Gastrocnemius medialis (tissue), 4 donors: ENCODE measurements at regions not wholly inside any gene's neighbourhood (a gene's known extent, or its start where the extent isn't known, plus 50 kb on each side); places are given as distances from the start of the nearest gene placed in this dataset.

Experiments
- ATAC-seq, 2 donors: fragments of 150-250 bp; one replicate each; pipeline ENCODE4 v1.9.1; 2016
- DNase-seq, 2 donors: peaks; one replicate each; pipeline ENCODE4 v3.0.0-alpha.2; 2019
- H3K27ac ChIP-seq, 4 donors: fragments of 200-600 bp; sonication (generic); 1 replicate in 1 of 4; 2 replicates in 3 of 4; pipeline ENCODE4 v1.5.1; 2016 to 2018; ENCODE audit warnings: mild to moderate bottlenecking in 2 of 4, moderate library complexity in 1 of 4
- H3K27me3 ChIP-seq, 3 donors: fragments of 200-600 bp; sonication (generic) in 2 of 3; 1 replicate in 1 of 3; 2 replicates in 2 of 3; pipeline versions ENCODE4 v1.5.1 to v1.6.0; 2016 to 2019; ENCODE audit warnings: mild to moderate bottlenecking in 1 of 3, moderate library complexity in 1 of 3
- H3K36me3 ChIP-seq, 2 donors: fragments of 200-600 bp; sonication (generic) in 1 of 2; one replicate each; pipeline ENCODE4 v1.5.1; 2017 to 2018
- H3K4me1 ChIP-seq, 2 donors: fragments of 200-600 bp; sonication (generic) in 1 of 2; one replicate each; pipeline ENCODE4 v1.5.1; 2016 to 2017; ENCODE audit warnings: mild to moderate bottlenecking in 2 of 2
- H3K4me3 ChIP-seq, 4 donors: fragments of 200-600 bp; sonication (generic) in 3 of 4; 1 replicate in 1 of 4; 2 replicates in 3 of 4; pipeline ENCODE4 v1.5.1; 2016 to 2019; ENCODE audit warnings: mild to moderate bottlenecking in 2 of 4
- H3K9me3 ChIP-seq, 3 donors: fragments of 200-600 bp; sonication (generic) in 2 of 3; 1 replicate in 1 of 3; 2 replicates in 2 of 3; pipeline ENCODE4 v1.5.1; 2016 to 2019
- POLR2A ChIP-seq, 2 donors: fragments of 450-650 bp; IDR thresholded peaks; one replicate each; pipeline ENCODE4 v1.6.1; 2017; ENCODE audit warnings: antibody characterized with exemption in 2 of 2, mild to moderate bottlenecking in 2 of 2, moderate library complexity in 2 of 2
- in situ Hi-C, 4 donors: fragments of 200-750 bp; cut with MboI; loops; one replicate each; pipeline versions ENCODE4 v1.15.0 to v1.8.0; 2017; ENCODE audit warnings: low sequenced_read_pairs in 4 of 4
- intact Hi-C: fragments of 100-400 bp; cut with DNase I; formaldehyde crosslinking; loops from one replicate; pipeline ENCODE4 v1.15.1; 2023; ENCODE audit warnings: low total_unique reads
- TF ChIP-seq, protein P1 (sequence below), 5 experiments: fragments of 450-650 bp in 3 of 5; fragments of 200-600 bp in 2 of 5; sonication (generic) in 2 of 5; IDR thresholded peaks in 4 of 5; conservative IDR thresholded peaks in 1 of 5; 1 replicate in 4 of 5; 2 replicates in 1 of 5; pipeline ENCODE4 v1.5.1; 2016 to 2019; ENCODE audit warnings: antibody characterized with exemption in 5 of 5, mild to moderate bottlenecking in 3 of 5, moderate library complexity in 3 of 5

DNA sequence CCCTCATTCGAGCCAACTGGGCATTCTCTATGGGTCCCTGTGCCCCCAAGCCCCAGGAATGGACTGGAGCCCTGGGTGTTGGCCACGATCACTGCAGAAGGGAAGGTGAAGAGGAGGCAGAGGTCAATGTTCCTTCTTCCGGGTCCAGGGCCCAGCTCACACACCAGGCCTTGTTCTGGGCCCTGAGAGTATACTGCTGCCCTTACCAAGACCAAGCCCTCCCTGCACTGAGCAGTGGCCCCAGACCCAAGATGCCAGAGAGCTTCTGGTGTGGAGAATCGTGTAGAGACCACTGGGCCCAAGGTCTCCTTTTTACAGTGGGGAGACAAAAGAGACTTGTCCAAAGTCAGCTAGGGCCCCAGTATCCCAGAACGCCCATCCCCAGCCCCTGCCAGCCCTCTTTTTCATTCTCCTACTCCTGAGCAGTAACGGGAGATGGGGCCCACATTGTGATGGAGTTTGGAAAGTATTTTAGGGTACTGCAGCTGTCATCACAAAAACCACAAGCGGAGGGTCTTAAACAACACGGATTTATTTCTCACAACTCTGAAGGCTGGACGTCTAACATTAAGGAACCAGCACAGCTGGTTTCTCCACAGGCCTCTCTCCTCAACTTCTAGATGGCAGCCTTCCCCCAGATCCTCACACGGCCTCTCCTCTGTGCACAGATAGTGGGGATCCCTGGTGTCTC is 79.4 kb downstream of the PDGFA start:
- DNase-seq (no peak), ATAC-seq (no peak)
- TF ChIP-seq POLR2A (IDR thresholded peaks at IDR 0.05) = no peak
- TF ChIP-seq, protein P1, sequence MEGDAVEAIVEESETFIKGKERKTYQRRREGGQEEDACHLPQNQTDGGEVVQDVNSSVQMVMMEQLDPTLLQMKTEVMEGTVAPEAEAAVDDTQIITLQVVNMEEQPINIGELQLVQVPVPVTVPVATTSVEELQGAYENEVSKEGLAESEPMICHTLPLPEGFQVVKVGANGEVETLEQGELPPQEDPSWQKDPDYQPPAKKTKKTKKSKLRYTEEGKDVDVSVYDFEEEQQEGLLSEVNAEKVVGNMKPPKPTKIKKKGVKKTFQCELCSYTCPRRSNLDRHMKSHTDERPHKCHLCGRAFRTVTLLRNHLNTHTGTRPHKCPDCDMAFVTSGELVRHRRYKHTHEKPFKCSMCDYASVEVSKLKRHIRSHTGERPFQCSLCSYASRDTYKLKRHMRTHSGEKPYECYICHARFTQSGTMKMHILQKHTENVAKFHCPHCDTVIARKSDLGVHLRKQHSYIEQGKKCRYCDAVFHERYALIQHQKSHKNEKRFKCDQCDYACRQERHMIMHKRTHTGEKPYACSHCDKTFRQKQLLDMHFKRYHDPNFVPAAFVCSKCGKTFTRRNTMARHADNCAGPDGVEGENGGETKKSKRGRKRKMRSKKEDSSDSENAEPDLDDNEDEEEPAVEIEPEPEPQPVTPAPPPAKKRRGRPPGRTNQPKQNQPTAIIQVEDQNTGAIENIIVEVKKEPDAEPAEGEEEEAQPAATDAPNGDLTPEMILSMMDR (IDR thresholded peaks at IDR 0.05 in 4 of 5, conservative IDR thresholded peaks at IDR 0.05 in 1 of 5) = no peak
- H3K27ac ChIP-seq = no peak overlapping the region
- H3K9me3 ChIP-seq = no peaks in the 10 kb centered on the region
- H3K27me3 ChIP-seq = no peaks in the 10 kb centered on the region
- H3K36me3 ChIP-seq = no peaks in the 10 kb centered on the region
- intact Hi-C loops (loop anchor here (2.0 to 5.0 kb wide), 2 partner anchors 97 to 162 kb away; no protein-coding TSS in a partner anchor), in situ Hi-C loops (no loop called here)
- no peak overlapping the region for H3K4me3 ChIP-seq
- peaks cover 19 to 28% of the 10 kb centered on the region in 2 donors for H3K4me1 ChIP-seq

DNA sequence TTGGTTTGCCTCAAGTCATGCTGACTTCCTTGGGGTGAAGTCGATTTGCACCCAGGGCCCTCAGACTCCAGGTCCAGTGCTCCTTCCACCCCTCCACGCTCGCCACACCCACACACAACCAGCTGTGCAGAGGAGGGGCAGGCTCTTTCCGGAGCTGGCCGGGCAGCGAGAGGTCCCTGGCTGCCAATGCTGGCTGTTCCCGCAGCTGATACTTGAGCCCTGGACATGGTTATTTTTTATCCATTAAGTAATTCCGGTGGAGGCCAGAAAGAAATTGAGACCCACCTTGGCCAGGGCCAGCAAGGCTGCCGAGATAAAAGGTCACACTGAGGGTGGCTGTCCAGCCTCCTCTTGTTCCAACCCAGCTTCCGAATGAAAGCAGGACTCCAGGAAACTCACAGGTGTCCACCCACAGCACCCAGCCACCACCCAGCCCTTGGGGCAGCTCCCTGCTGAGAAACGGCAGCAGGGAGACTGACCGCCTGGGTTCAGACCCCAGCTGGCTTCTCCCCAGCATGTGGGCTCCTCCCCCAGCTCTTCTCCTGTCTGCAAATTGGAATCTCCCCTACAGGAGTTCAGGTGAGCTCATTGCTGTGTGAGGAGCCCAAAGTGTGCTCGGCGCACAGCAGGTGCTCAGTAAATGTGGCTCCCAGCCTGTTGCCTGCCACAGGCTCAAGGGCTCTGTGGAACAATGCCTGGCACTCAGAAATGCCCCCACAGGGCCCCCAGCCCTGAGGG is 77.8 kb downstream of the PDGFA start:
- intact Hi-C loops = loop anchor here (1.0 to 5.0 kb wide), 4 partner anchors 27 to 160 kb away; no protein-coding TSS in a partner anchor
- no peak for TF ChIP-seq POLR2A (IDR thresholded peaks at IDR 0.05)
- TF ChIP-seq, protein P1 (IDR thresholded peaks at IDR 0.05 in 4 of 5, conservative IDR thresholded peaks at IDR 0.05 in 1 of 5) = no peak
- Histone ChIP-seq H3K4me1 (peaks cover 19 to 28% of the 10 kb centered on the region in 2 donors), H3K4me3 (no peak overlapping the region), H3K36me3 (no peaks in the 10 kb centered on the region), H3K9me3 (no peaks in the 10 kb centered on the region), H3K27ac (peak overlapping the region; percentile 14 to 62 (median 50)), H3K27me3 (no peaks in the 10 kb centered on the region)
- in situ Hi-C loops = no loop called here
- peak; percentile 73 to 89 for DNase-seq
- peak; percentile 98 for ATAC-seq

DNA sequence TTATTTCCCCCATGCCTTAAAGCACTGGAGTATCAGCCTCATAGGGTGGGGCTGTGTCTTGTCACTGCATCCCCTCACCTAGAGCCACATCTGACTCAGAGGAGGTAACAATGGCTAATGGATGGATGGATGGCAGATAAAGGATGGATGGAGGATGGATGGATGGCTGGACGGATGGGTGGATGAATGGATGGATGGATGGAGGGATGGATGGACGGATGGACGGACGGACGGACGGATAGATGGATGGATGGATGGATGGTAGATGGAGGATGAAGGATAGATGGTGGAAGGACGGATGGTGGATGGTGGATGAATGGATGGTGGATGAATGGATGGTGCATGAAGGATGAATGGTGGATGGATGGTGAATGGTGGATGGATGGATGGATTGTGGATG is 77.2 kb downstream of the PDGFA start:
- intact Hi-C loops (loop anchor here (2.0 to 5.0 kb wide), 2 partner anchors 26 to 160 kb away; no protein-coding TSS in a partner anchor), in situ Hi-C loops (no loop called here)
- Histone ChIP-seq H3K9me3 (no peaks in the 10 kb centered on the region), H3K4me3 (no peak overlapping the region), H3K36me3 (no peaks in the 10 kb centered on the region), H3K27ac (peak overlapping the region in 2 of 4 donors; percentile 14 to 61), H3K27me3 (no peaks in the 10 kb centered on the region), H3K4me1 (peaks cover 19 to 28% of the 10 kb centered on the region in 2 donors)
- no peak for ATAC-seq
- no peak for TF ChIP-seq POLR2A (IDR thresholded peaks at IDR 0.05)
- TF ChIP-seq, protein P1 (IDR thresholded peaks at IDR 0.05 in 4 of 5, conservative IDR thresholded peaks at IDR 0.05 in 1 of 5) = no peak
- no peak for DNase-seq

DNA sequence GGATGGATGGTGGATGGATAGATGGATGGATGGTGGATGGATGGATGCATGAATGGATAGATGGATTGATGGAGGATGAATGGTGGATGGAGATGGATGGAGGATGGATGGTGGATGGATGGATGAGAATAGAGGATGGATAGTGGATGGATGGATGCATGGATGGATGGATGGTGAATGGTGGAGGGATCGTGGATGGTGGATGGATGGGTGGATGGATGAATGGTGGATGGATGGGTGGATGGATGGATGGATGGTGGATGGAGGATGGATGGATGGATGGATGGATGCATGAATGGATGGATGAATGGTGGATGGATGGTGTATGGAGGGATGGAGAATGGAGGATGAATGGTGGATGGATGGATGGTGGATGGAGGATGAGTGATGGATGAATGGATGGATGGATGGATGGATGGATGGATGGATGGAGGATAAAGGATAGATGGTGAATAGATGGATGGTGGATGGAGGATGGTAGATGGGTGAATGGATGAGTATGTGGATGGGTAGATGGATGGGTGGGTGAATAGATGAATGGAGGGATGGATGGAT is 76.3 kb downstream of the PDGFA start:
- in situ Hi-C loops = no loop called here
- no peak overlapping the region for H3K4me3 ChIP-seq
- TF ChIP-seq, protein P1 (IDR thresholded peaks at IDR 0.05 in 4 of 5, conservative IDR thresholded peaks at IDR 0.05 in 1 of 5) = no peak
- TF ChIP-seq POLR2A (IDR thresholded peaks at IDR 0.05) = no peak
- no peaks in the 10 kb centered on the region for H3K36me3 ChIP-seq
- intact Hi-C loops = loop anchor here (2.0 to 5.0 kb wide), 2 partner anchors 25 to 159 kb away; no protein-coding TSS in a partner anchor
- H3K9me3 ChIP-seq = no peaks in the 10 kb centered on the region
- ATAC-seq (no peak), DNase-seq (no peak)
- peaks cover 14 to 21% of the 10 kb centered on the region in 2 donors for H3K4me1 ChIP-seq
- no peaks in the 10 kb centered on the region for H3K27me3 ChIP-seq
- H3K27ac ChIP-seq = no peak overlapping the region
